HG02588 (cell line): ENCODE measurements at regions not wholly inside any gene's neighbourhood (a gene's known extent, or its start where the extent isn't known, plus 50 kb on each side); places are given as distances from the start of the nearest gene placed in this dataset.

ENCODE experiments used
- ATAC-seq: cut with Tn5 transposase; IDR thresholded peaks from one replicate; pipeline ENCODE4 v1.9.1; 2021; ENCODE audit warnings: mild to moderate bottlenecking, moderate library complexity; ENCODE audit not compliant: unreplicated experiment

GRCh38 chr2:12432985-12433625, 283.6 kb upstream of the TRIB2 start:
- no peak for ATAC-seq

GRCh38 chr2:12433626-12433990, 283.1 kb upstream of the TRIB2 start:
- no peak for ATAC-seq

- ATAC-seq, result no peak
Measured at GRCh38 chr2:12434630-12435098, 282.1 kb upstream of the TRIB2 start.

- ATAC-seq, result no peak
Measured at GRCh38 chr2:12435430-12436222, 281.1 kb upstream of the TRIB2 start.

- ATAC-seq, result no peak
Measured at GRCh38 chr2:12436483-12436882, 280.3 kb upstream of the TRIB2 start.

- ATAC-seq, result no peak
Measured at GRCh38 chr2:12436935-12437561, 279.7 kb upstream of the TRIB2 start.

- ATAC-seq, result no peak
Measured at GRCh38 chr2:12440731-12441130, 276.0 kb upstream of the TRIB2 start.

- ATAC-seq, result no peak
Measured at GRCh38 chr2:12441750-12442475, 274.8 kb upstream of the TRIB2 start.

- no peak for ATAC-seq
Measured at GRCh38 chr2:12442476-12442847, 274.3 kb upstream of the TRIB2 start.

- no peak for ATAC-seq
Measured at GRCh38 chr2:12448846-12449505, 267.8 kb upstream of the TRIB2 start.

- no peak for ATAC-seq
Measured at GRCh38 chr2:12451726-12452125, 265.0 kb upstream of the TRIB2 start.

- no peak for ATAC-seq
Measured at GRCh38 chr2:12452185-12452584, 264.6 kb upstream of the TRIB2 start.

- no peak for ATAC-seq
Measured at GRCh38 chr2:12453731-12454130, 263.0 kb upstream of the TRIB2 start.

GRCh38 chr2:12455661-12456060, 261.1 kb upstream of the TRIB2 start:
- ATAC-seq, result no peak

- peak; percentile 95 for ATAC-seq
Measured at GRCh38 chr2:12456293-12457106, 260.2 kb upstream of the TRIB2 start.

- ATAC-seq, result no peak
Measured at GRCh38 chr2:12457831-12458230, 258.9 kb upstream of the TRIB2 start.

- ATAC-seq, result no peak
Measured at GRCh38 chr2:12463189-12463588, 253.5 kb upstream of the TRIB2 start.

GRCh38 chr2:12465631-12466135, 251.1 kb upstream of the TRIB2 start:
- ATAC-seq, result no peak

GRCh38 chr2:12467303-12467702, 249.4 kb upstream of the TRIB2 start:
- ATAC-seq, result no peak

- ATAC-seq, result no peak
Measured at GRCh38 chr2:12469141-12469561, 247.6 kb upstream of the TRIB2 start.
